Myocyte (in vitro differentiated cells): ENCODE measurements at regions not wholly inside any gene's neighbourhood (a gene's known extent, or its start where the extent isn't known, plus 50 kb on each side); places are given as distances from the start of the nearest gene placed in this dataset.

Experiments
- DNase-seq: peaks from one replicate; pipeline ENCODE4 v3.0.0-alpha.2; 2012; ENCODE audit warnings: low read depth

- no peak for DNase-seq
Measured at GRCh38 chr11:15484398-15484797, 369.7 kb downstream of the INSC start.

- no peak for DNase-seq
Measured at GRCh38 chr11:15485432-15485831, 370.7 kb downstream of the INSC start.

DNA sequence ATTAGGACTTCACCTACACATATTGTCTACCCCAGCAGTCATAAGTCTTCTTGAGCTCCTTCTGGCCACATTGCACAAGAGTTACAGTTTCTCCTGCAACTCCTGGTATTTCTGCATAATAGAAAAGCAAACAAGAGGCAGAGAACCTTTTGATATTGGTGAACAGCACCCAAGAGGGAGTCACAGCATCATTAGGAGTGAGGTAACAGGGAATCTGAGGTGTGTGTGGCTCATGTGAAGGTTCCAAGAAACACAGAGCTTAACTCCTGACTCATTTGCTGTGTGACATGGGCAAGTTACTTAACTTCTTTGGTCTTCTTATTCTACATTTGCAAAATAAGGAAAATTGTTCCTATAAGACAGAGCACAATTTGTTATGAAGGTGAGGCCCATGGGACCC is 374.6 kb downstream of the INSC start:
- no peak for DNase-seq

GRCh38 chr11:15490535-15490934 is 375.8 kb downstream of the INSC start:
- no peak for DNase-seq

- DNase-seq, result no peak
Measured at GRCh38 chr11:15493066-15493465, 378.3 kb downstream of the INSC start.

DNA sequence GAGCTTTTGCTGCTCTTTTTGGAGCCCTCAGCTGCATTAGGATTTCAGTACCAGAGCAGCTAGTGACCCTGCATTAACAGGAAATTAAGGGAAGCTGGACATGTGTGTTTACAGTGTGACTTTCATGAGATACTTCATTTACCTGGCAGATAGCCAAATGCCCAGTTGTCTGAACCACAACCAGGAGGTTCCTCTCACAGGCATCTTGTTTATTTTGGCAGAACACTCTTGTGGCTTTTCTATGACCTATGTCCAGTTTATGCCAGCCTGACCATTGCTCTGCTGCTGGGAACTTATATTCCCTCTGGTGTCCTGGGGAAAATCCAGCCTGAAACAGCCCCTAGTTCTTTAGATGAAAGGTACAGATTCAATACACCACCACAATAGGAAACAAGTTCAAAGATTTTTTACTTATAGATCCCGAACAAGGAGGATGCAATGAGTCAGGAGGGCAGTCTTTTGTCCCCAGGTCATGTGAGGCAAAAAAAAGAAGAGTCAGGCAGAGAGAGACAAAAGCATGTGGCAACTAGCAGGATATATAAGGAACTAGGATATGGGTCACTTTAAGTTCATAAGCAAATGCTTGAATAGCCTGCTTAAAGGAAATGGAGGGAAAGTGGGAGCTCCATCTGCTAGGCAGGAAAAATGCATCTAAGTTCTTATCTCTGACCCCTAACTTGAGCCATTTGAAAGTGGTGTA is 379.3 kb downstream of the INSC start:
- DNase-seq, result peak; percentile 42

- DNase-seq, result no peak
Measured at GRCh38 chr11:15494740-15495139, 380.0 kb downstream of the INSC start.

- DNase-seq, result no peak
Measured at GRCh38 chr11:15495462-15495861, 380.7 kb downstream of the INSC start.

DNA sequence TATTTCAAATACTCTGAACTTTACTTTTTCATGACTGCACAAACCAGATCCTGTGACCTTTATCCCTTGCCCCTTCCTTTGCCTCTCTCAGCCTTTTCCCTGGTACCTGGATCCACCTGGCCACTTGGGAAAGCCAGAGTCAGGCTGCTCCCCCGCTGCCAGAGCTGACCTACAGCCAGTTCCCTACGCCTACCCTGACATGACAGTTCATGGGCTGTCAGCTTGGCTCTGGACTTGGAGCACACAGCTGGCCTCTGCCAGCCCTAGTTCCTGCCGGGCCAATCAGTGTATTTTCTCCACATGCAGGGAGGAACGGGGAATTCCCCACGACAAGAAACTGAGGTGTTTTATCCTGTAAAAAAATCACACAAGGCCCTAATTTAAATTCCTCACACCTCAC is 382.6 kb downstream of the INSC start:
- DNase-seq, result no peak

DNA sequence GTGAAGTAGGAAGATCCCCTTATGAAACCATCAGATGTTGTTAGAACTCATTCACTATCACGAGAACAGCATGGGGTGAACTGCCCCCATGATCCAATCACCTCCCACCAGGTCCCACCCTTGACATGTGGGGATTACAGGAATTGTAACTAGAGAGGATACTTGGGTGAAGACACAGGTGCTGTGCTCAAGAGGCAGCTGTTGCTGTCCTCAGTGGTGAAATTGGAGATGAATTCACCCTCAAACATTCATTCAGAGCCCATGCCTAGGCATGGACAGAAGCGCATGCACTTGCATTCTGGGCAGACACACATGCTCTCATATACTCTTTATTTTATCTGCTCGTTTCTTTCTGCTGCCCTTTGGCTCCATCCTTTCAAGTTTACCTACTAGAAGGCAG is 385.0 kb downstream of the INSC start:
- peak; percentile 14 for DNase-seq

- DNase-seq, result no peak
Measured at GRCh38 chr11:15500643-15501042, 385.9 kb downstream of the INSC start.

DNA sequence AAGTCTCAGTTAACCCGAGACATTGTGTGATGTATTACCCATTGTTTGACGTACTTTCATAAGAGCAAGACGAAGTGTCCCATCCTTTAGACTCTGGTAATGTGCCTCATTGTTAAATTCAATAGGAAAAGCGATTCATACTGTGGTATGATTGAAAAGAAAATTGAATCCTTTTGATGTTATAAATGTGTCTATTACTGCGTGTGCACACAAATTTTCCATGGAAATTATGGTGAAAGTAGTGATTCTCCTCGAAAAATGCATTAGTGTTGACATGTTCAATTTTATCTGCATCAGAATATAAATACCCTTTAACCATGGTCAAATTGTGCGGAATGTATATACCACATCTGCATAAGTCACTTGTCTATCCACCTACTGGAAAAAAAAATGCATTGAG is 386.8 kb downstream of the INSC start:
- no peak for DNase-seq

DNA sequence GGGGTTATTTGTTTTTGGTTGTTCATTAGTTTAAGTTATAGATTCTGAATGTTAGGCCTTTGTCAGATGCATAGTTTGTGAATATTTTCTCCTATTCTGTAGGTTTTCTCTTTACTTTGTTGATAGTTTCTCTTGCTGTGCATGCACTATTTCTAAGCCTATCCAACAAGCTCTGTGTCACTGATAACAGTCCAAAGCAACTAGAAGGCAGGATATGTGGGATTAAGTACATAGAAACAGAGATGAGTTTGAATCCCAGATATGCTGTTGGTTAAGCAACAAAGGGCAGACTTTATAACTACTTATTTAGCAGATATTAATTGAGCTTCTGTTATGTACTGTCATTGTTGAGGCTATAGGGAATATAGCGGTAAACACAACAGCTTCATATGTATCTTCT is 390.4 kb downstream of the INSC start:
- no peak for DNase-seq

GRCh38 chr11:15507592-15507991 is 392.9 kb downstream of the INSC start:
- no peak for DNase-seq

DNA sequence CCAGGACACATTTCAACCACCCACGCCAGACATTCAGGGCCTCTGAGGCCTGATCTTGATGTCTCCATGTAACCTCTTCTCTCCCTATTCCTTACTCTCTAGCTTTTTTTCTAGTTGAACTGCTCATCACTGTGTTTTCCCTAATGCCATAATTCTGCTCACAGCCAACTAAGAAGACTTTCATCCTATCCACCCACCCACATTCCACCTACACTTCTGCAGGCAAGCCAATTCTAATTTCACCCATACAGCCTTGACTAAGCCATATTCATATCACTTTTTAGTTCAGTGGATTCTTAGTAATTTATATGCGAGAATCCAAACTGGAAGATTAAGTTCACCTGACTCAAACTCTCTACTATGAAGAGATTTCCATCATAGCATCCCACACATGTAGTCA is 394.4 kb downstream of the INSC start:
- no peak for DNase-seq

GRCh38 chr11:15519124-15519791 is 404.5 kb downstream of the INSC start:
- DNase-seq, result no peak

GRCh38 chr11:15519911-15520310 is 405.2 kb downstream of the INSC start:
- no peak for DNase-seq

- DNase-seq, result no peak
Measured at GRCh38 chr11:15523543-15523942, 408.8 kb downstream of the INSC start.

DNA sequence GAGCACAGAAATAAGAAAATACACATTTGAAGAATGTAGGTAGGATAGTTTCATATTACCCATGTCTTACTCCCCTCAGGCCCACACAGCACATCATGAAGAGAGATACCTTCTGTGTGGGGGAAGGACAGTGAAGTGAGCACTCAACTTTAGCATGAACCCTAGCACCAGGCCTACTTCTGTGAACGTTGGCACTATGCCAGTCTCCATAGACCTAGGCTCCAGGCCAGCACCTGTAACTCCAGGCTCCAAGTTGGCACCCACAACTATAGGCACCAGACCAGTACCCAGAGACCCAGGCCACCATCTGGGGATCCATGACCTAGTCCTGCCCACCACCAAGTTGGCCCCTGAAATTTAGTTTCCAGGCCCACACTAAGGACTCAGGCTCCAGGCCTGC is 410.9 kb downstream of the INSC start:
- no peak for DNase-seq

GRCh38 chr11:15526032-15526431 is 411.3 kb downstream of the INSC start:
- DNase-seq, result no peak

DNA sequence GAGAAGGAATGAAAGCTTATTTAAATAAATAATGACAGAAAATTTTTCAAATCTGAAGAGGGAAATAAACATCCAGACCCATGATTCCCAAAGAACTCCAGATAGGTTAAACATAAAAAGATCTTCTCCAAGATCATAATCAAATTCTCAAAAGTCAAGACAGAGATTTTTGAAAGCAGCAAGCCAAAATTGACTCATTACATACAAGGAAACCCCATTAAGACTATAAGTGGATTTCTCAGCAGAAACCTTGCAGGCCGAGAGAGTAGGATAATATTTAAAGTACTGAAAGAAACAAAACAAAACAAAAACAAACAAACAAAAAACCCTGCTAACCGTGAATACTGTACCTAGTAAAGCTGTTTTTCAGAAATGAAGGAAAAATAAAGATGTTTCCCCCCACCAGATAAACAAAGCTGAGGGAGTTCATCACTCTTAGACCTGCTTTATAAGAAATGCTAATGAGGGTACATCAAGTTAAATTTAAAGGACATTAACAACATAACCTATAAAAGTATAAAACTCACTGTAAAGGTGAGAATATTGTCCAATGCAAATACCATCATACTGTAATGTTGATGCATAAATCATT is 412.2 kb downstream of the INSC start:
- DNase-seq, result no peak

DNA sequence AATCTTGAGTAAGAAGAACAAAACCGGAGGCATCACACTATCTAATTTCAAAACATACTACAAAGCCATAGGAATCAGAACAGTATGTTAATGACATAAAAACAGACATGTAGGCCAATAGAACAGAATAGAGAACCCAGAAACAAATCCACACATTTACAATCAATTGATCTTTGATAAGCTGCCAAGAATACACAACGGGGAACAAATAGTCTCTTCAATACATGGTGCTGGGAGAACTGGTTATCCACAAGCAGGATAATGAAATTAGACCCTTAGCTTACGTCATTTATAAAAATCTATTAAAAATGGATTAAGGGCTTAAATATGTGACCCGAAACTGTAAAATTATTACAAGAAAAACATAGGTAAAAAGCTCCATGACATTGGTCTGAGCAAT is 417.7 kb downstream of the INSC start:
- DNase-seq, result no peak

GRCh38 chr11:15534266-15534665 is 419.5 kb downstream of the INSC start:
- no peak for DNase-seq
